HG02870 (cell line): ENCODE measurements at regions not wholly inside any gene's neighbourhood (a gene's known extent, or its start where the extent isn't known, plus 50 kb on each side); places are given as distances from the start of the nearest gene placed in this dataset.
A peak's percentile ranks its signal among the peaks of the same experiment; 100 is the strongest.

Experiments used
- ATAC-seq: cut with Tn5 transposase; IDR thresholded peaks from one replicate; pipeline ENCODE4 v1.9.1; 2021; ENCODE audit warnings: mild to moderate bottlenecking, moderate library complexity; ENCODE audit not compliant: unreplicated experiment

DNA sequence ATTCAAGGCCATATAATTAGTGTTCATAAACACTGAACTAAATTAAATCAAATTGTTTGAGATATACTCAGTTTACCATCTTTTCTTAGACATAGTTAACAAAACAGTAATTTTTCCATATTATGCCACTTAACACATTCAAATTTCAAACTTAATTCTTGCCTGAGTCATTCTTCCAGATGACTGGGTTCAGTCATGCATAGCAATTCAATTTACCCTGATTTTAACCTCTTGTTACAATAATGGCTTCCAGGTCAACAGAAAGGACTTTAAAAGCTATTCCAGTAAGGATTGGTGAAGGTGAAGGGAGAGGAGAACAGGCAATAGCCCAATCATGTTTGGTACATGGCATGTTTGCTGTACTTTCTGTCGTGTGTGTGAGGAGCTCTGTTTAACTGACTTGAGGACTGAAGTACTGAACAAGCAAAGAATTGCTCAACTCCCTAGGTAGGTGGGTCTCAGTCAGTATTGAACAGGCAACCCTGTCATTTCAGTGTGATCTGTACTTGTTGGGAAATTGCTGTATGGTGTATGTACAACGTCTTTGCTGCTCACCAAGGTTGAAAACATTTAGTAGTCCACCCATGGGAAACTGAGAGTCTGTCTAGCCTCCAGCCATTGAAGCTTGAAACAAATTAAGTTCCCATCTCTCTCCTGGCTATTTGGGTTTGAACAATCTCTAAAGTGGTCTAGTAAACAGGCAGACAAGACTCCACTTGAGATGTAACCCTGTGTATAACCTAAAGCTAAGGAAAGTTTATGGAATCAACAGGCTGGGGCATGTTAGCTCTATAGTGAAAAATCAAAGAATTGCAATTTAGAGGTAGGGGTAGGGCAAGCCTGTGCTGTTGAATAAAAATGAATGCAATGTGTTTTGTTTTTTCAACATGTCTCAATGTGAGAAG, 327.2 kb downstream of the BTG1 start:
- ATAC-seq: no peak

DNA sequence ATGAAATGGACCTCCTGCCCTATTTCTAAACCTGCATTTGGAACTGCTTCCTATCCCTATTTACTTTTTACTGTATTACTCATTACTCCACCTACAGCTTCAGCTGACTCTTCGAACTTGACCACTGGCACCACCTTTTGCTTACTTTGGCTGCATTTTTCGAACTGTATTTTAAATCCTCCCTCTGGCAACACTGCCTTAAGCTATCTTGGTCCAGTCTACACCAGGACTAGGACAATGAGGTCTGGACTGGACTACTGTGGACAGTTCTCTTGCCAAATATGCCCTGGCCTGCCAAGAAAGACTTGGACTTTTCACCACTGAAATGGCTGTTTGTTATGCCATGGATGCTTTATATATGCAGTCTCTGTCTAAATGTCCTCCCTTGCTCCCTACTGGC, 328.1 kb downstream of the BTG1 start:
- ATAC-seq: no peak

DNA sequence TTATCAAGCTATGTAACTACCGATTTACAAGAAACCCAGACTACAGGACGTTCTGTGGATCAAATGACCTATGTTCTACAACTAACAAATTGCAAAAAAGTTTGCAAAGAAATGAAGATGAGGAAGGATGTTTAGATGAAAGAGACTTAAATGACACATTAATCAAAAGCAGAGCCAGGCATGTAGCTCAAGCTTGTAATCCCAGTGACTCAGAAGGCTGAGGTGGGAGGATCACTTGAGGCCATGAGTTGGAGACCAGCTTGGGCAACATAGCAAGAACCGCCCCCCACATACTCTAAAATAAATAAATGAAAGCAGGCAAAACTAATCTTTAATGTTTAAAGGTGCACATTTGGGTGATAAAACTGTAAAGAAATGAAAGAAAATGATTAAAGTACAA, 331.9 kb downstream of the BTG1 start:
- ATAC-seq: no peak

DNA sequence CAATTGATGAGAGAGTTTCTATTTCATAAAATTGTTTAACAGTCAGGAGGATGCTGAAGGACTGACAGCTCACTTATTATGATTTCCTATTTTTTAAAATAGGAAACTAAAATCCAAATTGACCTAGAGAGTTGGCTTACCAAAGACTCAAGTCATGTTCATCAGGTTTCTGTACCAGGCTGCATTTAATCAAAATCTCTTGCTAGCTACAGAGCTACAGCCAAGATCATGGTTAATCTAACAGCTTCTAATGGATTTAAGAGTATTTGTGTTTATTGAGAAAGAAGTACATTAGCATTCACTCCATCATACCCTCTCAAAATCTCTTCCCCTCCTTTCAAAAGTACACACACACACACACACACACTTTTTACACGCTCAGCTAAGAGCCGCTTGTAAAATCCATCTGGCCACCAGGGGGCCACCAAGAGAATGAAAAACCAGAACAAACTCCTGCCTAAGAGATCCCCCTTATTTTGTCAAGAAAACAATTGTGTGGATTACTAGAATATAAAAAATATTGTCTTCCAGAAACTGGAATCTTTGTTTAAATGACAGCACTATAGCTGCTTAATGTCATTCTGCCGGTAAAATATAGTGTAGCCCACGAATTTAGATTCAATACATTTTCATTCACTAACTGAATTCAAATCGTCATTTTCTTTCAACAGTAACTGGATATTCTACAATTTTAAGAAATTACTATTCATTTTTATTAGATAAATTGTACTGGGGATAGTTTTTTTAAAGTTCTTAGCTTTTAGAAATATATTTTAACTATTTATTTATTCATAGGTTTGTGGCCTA, 334.0 kb downstream of the BTG1 start:
- no peak for ATAC-seq

DNA sequence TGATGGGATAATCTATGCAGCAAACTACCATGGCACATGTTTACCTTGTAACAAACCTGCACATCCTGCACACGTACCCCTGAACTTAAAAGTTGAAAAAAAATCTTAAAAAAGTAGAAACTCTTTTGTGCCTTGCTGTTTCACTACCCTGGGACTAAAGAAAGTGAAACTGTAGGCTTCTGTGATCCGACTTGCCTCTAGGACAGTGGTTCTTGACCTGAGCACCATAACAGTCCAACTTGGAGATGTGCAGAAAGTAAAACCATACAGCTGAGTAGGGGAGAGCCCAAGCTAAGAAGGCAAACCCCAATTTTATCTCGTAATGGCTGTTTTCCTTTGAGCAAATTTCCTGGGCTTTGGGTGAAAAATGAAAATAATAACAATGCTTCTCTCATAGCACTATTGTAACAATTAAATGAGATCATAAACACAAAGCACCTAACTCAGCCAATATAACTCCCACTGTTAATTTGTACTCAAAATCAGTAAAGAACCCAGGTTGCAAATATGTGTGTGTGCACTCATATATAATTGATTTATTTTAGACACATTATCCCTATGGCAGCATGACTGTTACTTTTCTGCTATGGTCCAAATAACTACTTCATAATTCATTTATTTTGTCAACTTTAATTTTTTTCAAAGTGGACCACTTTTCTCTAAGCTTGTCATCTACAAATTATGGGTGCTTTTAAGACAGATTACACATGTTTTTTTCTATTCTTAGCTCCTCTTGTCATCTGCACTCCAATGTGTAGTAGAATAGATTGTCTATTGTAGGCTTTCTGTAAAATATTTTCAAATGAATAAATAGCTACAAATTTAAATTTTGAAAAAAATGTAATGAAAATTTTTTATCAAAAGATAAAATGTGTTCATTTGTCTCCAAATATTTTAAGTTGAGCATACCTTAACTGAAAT, 334.9 kb downstream of the BTG1 start:
- no peak for ATAC-seq

DNA sequence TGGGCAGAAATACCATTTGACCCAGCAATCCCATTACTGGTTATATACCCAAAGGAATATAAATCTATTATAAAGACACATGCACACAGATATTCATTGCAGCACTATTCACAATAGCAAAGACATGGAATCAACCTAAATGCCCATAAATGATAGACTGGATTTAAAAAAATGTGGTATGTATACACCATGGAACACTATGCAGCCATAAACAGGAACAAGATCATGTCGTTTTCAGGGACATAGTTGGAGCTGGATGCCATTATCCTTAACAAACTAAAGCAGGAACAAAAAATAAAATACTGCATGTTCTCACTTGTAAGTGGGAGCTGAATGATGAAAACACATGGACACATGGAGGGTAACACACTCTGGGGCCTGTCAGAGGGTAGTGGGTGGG, 335.6 kb downstream of the BTG1 start:
- ATAC-seq: no peak

DNA sequence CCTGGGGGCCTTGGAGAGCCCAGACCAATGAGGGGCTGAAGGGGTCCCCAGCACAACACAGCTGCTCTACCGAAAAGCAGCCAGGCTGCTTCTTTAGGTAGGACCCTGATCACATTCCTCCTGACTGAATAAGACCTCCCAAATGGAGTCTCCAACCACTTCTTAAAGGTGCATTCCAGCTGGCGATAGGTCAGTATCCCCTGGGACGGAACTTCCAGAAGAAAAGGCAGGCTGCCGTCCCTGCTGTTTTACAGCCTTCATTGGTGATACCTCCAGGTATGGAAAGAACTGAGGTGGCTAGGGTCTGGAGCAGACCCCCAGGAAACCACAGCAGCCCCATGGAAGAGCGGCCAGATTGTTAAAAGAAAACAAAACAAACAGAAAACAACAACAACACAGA, 340.6 kb downstream of the BTG1 start:
- ATAC-seq: no peak

DNA sequence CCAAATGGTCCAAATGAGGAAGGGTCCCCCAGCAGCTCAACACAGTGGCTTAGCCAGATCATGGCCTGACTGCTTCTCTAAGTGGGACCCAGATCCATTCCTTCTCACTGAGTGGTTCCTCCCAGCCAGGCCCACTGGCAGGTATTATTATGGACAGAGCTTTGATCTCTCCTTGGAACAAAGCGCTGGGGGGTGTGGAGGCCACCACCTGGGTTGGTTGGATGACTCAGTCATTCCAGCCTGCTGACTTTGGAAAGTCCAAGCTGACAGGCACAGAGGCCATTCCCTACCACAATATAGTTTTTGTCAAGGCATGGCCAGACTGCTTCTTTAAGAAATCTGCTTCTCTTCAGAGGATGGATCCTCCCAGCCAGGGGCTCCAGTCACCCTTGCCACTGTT, 341.1 kb downstream of the BTG1 start:
- no peak for ATAC-seq

DNA sequence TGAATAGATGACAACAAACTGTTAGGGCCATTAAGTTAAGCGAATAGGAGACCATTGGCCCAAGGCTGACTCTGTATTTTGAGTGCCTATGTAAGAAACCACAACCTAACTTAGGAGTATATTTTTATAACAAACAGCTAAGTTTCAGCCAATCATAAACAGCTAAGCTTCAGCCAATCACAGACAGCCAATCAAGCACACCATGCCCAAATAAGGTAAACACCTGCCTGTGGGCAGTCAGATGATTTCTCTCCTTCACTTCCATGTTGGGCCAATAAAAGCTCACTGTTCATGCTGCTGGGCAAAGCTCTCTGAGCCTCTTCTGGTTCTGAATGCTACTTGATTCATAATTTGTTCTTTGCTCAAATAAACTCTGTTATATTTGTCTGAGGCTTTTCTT, 344.6 kb downstream of the BTG1 start:
- no peak for ATAC-seq

DNA sequence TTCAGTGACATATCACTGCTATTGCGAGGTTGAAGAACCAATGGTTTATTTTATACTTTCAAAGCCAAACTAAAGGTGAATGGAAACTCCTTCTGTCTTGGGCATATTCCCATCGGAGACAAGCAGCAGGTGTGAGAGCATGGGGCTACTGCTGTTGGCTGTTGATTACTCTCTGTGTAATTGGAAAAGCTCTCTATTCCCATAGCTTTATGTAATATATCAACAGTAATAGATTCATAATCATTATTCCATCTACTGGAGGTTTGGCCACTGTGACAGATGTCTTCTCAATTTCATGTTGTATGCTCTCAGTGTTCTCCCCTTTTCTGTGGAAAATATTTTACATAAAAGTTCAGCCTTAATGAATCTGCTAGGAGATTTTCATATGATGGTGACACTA, 352.0 kb downstream of the BTG1 start:
- no peak for ATAC-seq

DNA sequence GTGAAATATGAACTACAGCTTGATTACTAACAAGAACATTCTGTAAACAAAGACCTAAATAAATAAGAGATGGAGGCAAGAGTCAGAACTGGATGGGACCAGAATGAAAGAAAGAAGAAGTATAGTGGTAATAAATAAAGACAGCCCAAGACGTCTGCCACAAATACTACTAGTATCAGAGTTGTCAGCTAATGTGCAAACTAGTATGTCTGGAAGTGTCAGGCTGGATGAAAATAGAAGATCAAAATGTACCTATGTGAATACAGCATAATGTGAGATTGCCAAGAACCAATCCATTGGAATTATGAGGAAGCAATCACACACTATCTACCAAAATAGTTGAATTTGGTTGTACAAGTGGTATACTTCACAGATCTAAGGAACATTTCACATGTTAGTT, 353.0 kb downstream of the BTG1 start:
- no peak for ATAC-seq

DNA sequence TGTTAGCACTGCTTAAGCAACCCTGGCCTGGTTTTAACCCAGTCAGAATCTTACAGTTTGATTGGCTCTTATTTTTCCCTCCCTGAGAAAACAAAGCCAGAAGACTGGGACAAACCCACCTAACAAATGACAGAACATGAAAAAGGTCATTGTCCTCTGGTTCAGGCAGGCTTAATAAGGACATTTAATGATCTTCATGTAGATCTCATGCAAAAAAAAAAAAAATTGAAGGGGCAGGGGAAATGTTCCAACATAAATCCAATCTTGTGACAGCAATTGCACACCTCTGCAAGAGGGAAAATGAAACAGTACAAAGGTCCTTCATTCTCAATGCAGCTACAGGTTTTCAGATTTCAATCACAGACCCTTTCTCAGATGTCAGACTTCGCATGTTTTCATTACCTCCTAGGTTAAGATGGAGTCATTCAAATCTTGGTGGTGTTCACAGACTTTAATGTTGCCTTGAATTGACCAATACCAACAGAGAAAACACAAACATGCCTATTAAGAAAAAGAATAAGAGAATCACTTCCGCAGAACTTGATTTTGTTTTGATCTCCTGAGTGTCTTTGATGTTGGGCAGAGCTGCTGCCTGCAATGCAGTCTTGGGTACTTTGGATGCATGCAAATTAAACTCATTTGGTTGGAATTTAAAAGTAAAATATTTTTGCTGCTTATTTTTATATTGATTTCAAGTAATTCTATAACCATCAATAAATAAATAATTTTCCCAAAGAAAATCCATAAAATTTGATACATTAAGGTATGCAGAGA, 359.0 kb downstream of the BTG1 start:
- no peak for ATAC-seq

DNA sequence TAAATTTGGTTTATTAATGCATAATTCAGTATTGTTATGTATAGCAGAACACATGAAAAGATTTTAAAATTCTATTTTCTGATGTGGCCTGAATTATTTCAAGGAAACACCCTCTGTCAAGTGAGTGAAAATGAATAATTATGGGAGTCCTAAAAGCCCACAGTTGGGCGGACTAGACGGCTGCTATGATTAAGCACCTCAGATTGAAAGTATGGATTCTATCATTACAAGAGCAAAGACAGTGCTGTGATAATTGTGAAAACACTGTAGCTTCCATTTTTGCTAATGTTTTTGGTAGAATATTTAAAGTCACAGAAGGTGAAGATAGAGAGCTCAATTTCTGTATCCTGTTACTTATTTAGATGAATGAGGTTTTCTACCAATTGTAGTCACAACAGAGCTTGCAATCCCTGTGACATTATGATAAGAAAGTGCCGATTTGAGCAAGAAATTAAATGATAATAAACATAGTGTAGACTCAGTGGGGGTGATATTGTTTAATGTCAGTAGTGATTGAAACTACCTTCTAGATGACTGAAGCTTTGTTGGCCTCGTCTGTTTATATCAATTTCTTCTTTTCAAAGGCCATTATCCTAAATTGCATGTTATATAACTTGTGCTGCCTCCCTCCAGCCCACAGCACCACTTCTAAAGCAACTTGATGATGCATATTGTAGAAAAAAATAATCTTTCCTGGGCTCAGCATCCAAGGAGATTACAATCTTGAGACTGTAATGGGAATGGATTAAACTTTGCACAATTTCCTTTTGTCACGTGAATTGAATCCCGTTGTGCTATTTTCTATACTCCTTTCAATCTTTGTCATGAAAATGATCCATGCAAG, 359.8 kb downstream of the BTG1 start:
- no peak for ATAC-seq

DNA sequence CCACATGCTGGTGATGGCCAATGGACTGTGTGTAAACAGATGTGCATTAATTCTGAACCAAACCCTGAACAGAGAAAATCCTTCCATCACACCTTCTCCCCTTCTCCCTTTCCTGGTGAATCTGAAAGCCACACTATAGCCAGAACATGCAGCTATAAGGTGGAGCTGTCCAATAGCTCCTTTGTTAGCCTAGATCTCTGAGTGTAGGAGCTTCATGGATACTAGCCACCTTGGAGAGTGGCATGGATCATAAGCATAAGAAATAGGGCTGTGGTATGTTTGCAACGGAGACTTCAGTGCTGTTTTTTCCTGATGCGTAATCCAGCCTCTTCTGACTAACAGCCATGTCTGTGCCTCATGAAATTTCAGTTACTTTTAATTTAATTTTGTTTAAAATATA, 364.5 kb downstream of the BTG1 start:
- ATAC-seq: no peak

DNA sequence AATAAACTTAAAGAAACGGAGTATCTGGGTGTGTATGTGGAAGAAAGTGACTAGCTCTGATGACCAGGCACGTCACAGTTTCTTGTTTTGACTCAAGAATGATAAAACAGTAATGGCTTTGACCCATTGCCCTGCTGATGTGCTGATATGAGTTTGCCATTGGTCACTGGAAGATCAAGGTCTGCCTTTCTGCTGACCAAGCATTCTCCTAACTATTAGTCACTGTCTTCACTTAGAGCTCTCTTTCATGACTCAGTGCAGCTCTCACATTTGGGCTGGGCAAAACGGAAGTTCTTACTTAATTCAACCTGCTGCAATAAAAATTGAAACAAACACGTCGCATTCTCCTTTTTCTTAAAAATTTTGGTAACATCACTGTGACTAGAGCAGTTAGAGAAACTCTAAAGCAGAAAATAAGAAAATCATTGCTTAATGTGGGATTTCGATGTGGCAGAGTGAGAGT, 366.7 kb downstream of the BTG1 start:
- peak; percentile 95 for ATAC-seq

DNA sequence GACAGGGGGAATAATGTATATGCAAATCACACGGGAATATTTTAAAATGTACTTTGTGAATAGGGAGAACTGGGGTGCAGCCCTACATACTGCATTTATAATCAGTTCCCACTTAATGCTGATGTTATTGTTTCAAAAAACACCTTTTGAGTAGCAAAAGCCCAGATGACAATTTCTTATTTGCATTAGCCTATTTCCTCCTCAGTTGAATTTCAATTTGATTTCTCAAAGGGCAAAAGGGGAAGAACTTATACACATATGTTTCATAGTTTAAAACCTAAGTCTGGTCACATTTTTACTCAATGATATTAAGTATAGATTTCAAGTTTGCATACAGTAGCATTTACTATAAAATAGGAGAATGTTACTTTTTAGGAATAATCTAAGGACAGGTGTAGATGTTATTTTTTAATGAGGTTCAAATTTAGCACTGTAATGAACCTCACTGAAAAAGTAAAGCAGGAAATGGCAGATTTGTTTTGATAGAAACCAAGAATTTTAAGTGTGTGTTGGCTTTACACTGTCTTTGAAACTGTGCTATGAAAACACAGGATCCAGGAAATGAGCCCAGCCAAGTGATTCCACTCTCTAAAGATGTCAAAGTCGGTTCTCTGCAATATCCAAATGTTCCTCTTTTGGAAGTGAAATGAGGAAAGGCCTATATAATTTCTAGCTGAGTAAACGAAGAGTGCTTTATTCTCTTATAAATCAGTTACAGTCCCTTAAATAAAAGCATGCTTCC, 367.4 kb downstream of the BTG1 start:
- ATAC-seq: peak; percentile 37

DNA sequence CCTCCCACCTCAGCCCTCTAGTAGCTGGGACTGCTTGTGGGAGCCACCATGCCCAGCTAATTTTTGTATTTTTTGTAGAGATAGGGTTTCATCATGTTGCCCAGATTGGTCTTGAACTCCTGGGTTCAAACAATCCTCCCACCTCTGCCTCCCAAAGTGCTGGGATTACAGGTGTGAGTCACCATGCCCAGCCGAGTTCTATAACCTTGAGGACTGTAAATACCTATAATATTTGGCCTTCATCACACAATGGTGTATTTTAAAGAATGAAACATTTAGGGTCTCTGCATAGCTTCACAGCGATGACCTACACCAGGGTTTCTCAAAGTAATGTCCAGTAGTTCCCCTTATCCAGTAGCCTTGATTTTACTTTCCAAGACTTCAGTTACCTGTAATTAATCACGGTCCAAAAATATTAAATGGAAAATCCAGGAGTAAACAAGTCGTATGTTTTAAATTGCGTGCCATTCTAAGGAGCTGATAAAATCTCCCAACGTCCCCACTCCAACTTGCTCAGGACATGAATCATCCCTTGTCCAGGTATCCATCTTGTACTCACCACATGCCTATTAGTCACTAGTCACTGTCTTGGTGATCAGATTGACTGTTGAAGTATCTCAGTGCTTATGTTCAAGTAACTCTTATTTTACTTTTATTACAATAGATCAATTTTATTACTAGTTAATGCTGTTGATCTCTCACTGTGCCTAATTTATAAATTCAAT, 368.2 kb downstream of the BTG1 start:
- no peak for ATAC-seq

DNA sequence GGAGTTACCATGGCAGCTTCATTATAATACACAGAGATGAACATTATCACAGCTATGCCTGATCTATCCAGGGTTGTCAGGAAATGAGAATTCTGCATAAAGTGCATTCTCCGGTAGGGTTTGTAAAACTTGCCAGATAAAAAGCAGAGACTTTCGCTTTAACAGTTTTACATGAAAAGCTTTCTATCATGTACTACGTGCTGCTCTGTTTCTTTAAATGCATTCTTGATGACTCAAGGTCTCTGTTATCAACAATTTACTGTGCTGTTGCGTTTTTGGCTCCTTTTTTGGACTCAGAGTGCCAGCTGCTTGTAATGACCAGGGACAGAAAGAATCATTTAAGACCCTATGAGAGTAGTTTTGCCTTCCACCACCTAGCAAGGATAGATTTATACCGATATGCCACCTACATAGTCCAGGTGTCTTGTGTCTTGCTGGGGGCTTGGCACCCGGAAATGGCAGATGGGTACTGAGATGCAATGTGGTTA, 371.2 kb downstream of the BTG1 start:
- no peak for ATAC-seq
